K562 (cell line): ENCODE measurements at regions not wholly inside any gene's neighbourhood (a gene's known extent, or its start where the extent isn't known, plus 50 kb on each side); places are given as distances from the start of the nearest gene placed in this dataset.
A peak's percentile ranks its signal among the peaks of the same experiment; 100 is the strongest.

ENCODE experiments used
- ATAC-seq: fragments of 200-7000 bp; cut with Tn5 transposase; 3 replicates; pipeline ENCODE4 v1.9.1; 2020; ENCODE audit warnings: moderate library complexity
- BruUV-seq: library from RNA; stranded (reverse); fragments of 400-500 nt; replicated peaks from 2 replicates; lab custom pipeline; 2021; lab: Mats Ljungman, UMichigan
- CTCF ChIA-PET: fragments of 300-600 bp; formaldehyde crosslinking; extraction: SDS; loops from one replicate; lab custom pipeline; 2021; ENCODE audit warnings: low intra/inter-chr PET ratio; lab: Yijun Ruan, JAX
- POLR2A ChIA-PET: fragments of 300-600, 350-650 bp; sonication (Branson Sonifier 250); formaldehyde crosslinking; extraction: SDS; loops from one replicate; lab custom pipeline; 2021; ENCODE audit warnings: antibody characterized with exemption, inconsistent platforms; lab: Yijun Ruan, JAX
- DNase-seq, 4 experiments: peaks; one replicate each; pipeline versions ENCODE4 v3.0.0 to v3.0.0-alpha.2; 2011 to 2018; ENCODE audit warnings: low spot score in 3 of 4, mixed read lengths in 3 of 4; ENCODE audit errors: extremely low read depth in 1 of 4
- FAIRE-seq: peaks from 2 replicates; lab custom pipeline; 2011; peaks lifted over from hg19 to GRCh38; lab: Jason Lieb, UNC
- H2AFZ ChIP-seq: 2 replicates; pipeline ENCODE4 v1.6.0; 2011; ENCODE audit warnings: low read depth, low read length, control low read depth, inconsistent platforms
- H3K27ac ChIP-seq: fragments of 200-600 bp; 3 replicates; pipeline ENCODE4 v1.8.0; 2011; ENCODE audit warnings: low read depth, mild to moderate bottlenecking, control low read depth, inconsistent platforms, low read length, moderate library complexity, mixed read lengths; ENCODE audit errors: extremely low read depth
- H3K27me3 ChIP-seq, 2 experiments: fragments of 300-600 bp in 1 of 2; 2 replicates in 1 of 2; 3 replicates in 1 of 2; pipeline versions ENCODE4 v1.6.0 to v1.8.0; 2011; ENCODE audit warnings: inconsistent platforms in 2 of 2, low read length in 2 of 2, mild to moderate bottlenecking in 1 of 2, mixed read lengths in 1 of 2, moderate library complexity in 1 of 2; ENCODE audit not compliant: control insufficient read depth in 2 of 2, insufficient read depth in 2 of 2
- H3K36me3 ChIP-seq: fragments of 300-600 bp; 3 replicates; pipeline ENCODE4 v1.8.0; 2011; ENCODE audit warnings: mild to moderate bottlenecking, low read length, inconsistent platforms; ENCODE audit not compliant: control insufficient read depth, insufficient read depth
- H3K4me1 ChIP-seq, 2 experiments: fragments of 200-600 bp in 1 of 2; replicated peaks in 1 of 2; 2 replicates in 1 of 2; 3 replicates in 1 of 2; pipeline versions ENCODE4 v1.5.1 to v1.8.0; 2011; ENCODE audit warnings: inconsistent platforms in 2 of 2, low read length in 2 of 2, mild to moderate bottlenecking in 1 of 2, mixed read lengths in 1 of 2, moderate library complexity in 1 of 2; ENCODE audit not compliant: control insufficient read depth in 2 of 2, insufficient read depth in 2 of 2
- H3K4me2 ChIP-seq: 2 replicates; pipeline ENCODE4 v1.6.1; 2011; ENCODE audit warnings: low read length, control low read depth, inconsistent platforms, mixed read lengths; ENCODE audit not compliant: insufficient read depth
- H3K4me3 ChIP-seq: fragments of 200-600 bp; sonication (generic), shearing (Covaris generic); 2 replicates; pipeline ENCODE4 v1.5.1; 2016; ENCODE audit warnings: control low read depth, inconsistent platforms
- H3K79me2 ChIP-seq: fragments of 200-600 bp; 3 replicates; pipeline ENCODE4 v1.8.0; 2011; ENCODE audit warnings: low read length, inconsistent platforms; ENCODE audit not compliant: control insufficient read depth, insufficient read depth
- H3K9ac ChIP-seq, 2 experiments: 2 replicates each; pipeline versions ENCODE4 v1.6.0 to v1.6.1; 2011; ENCODE audit warnings: low read depth in 2 of 2, low read length in 2 of 2, control low read depth in 1 of 2, inconsistent platforms in 1 of 2, mild to moderate bottlenecking in 1 of 2, mixed read lengths in 1 of 2; ENCODE audit not compliant: insufficient read depth in 1 of 2
- H3K9me1 ChIP-seq: one replicate; pipeline ENCODE4 v1.6.0; 2011; ENCODE audit warnings: inconsistent platforms, mild to moderate bottlenecking, low read length, moderate library complexity; ENCODE audit not compliant: control insufficient read depth, insufficient read depth
- H3K9me3 ChIP-seq: replicated peaks from 2 replicates; pipeline ENCODE4 v1.5.1; 2011; ENCODE audit warnings: low read depth, low read length, inconsistent platforms; ENCODE audit not compliant: control insufficient read depth, insufficient read depth
- H4K20me1 ChIP-seq: replicated peaks from 2 replicates; pipeline ENCODE4 v1.6.1; 2011; ENCODE audit warnings: low read length, inconsistent platforms, mixed read lengths; ENCODE audit not compliant: control insufficient read depth, insufficient read depth
- ARID1B ChIP-seq: fragments of 450-650 bp; IDR thresholded peaks from 2 replicates; pipeline ENCODE4 v1.6.1; 2016; ENCODE audit warnings: antibody characterized with exemption, mild to moderate bottlenecking, inconsistent platforms
- BMI1 ChIP-seq: fragments of 150-350 bp; IDR thresholded peaks from 2 replicates; pipeline ENCODE4 v1.6.1; 2014; ENCODE audit warnings: low read length
- BRD9 ChIP-seq: fragments of 450-650 bp; IDR thresholded peaks from 2 replicates; pipeline ENCODE4 v1.6.1; 2018; ENCODE audit warnings: low read depth; ENCODE audit not compliant: partially characterized antibody
- C11orf30 ChIP-seq: fragments of 450-650 bp; IDR thresholded peaks from 2 replicates; pipeline ENCODE4 v1.6.1; 2016; ENCODE audit warnings: low read depth, mild to moderate bottlenecking
- CREBBP ChIP-seq: IDR thresholded peaks from one replicate; pipeline ENCODE4 v1.6.1; 2012; ENCODE audit warnings: low read depth, mild to moderate bottlenecking, control low read depth, inconsistent platforms, low read length
- FOXK2 ChIP-seq, 2 experiments: fragments of 450-650 bp; IDR thresholded peaks in 1 of 2; conservative IDR thresholded peaks in 1 of 2; 2 replicates each; pipeline ENCODE4 v1.6.1; 2016; ENCODE audit warnings: low read depth in 2 of 2, mild to moderate bottlenecking in 1 of 2
- GATAD2B ChIP-seq: fragments of 450-650 bp; IDR thresholded peaks from 2 replicates; pipeline ENCODE4 v1.6.1; 2017; ENCODE audit warnings: mild to moderate bottlenecking, borderline replicate concordance
- HLTF ChIP-seq: fragments of 450-650 bp; IDR thresholded peaks from 2 replicates; pipeline ENCODE4 v1.6.1; 2016
- JUND ChIP-seq, 2 experiments: IDR thresholded peaks; 2 replicates in 1 of 2; 3 replicates in 1 of 2; pipeline ENCODE4 v1.6.1; 2011; ENCODE audit warnings: borderline replicate concordance in 2 of 2, low read depth in 2 of 2, low read length in 2 of 2, improper control_type of control experiment in 1 of 2, missing biosample characterization in 1 of 2, missing genetic modification characterization in 1 of 2, missing genetic modification reagents in 1 of 2
- MAFG ChIP-seq: fragments of 450-650 bp; conservative IDR thresholded peaks from 2 replicates; pipeline ENCODE4 v1.6.1; 2016; ENCODE audit warnings: missing genetic modification characterization, missing compliant biosample characterization
- MED1 ChIP-seq: sonication (generic); formaldehyde crosslinking; IDR thresholded peaks from 2 replicates; pipeline ENCODE4 v1.8.1; 2023; ENCODE audit warnings: missing genetic modification reagents, borderline replicate concordance
- MTA3 ChIP-seq: fragments of 450-650 bp; formaldehyde crosslinking; IDR thresholded peaks from 2 replicates; pipeline ENCODE4 v1.6.1; 2017; ENCODE audit warnings: mild to moderate bottlenecking, borderline replicate concordance
- NFE2 ChIP-seq: IDR thresholded peaks from 2 replicates; pipeline ENCODE4 v1.6.1; 2014; ENCODE audit warnings: antibody characterized with exemption, low read depth
- POLR2H ChIP-seq: IDR thresholded peaks from 2 replicates; pipeline ENCODE4 v1.6.1; 2016; ENCODE audit warnings: missing genetic modification characterization, low read depth, mild to moderate bottlenecking, control low read depth, missing compliant biosample characterization, moderate library complexity
- POU5F1 ChIP-seq: fragments of 150-350 bp; IDR thresholded peaks from 2 replicates; pipeline ENCODE4 v1.6.1; 2014; ENCODE audit warnings: borderline replicate concordance, low read length, low read depth, mild to moderate bottlenecking; ENCODE audit not compliant: partially characterized antibody
- RUNX1 ChIP-seq: sonication (generic); IDR thresholded peaks from 2 replicates; pipeline ENCODE4 v1.6.1; 2016; ENCODE audit warnings: antibody characterized with exemption, low read depth
- TOE1 ChIP-seq, 2 experiments: fragments of 450-650 bp in 1 of 2; sonication (generic) in 1 of 2; formaldehyde crosslinking in 1 of 2; IDR thresholded peaks; 2 replicates each; pipeline versions ENCODE4 v1.7.1 to v1.8.0; 2016 to 2022; ENCODE audit warnings: borderline replicate concordance in 2 of 2, mild to moderate bottlenecking in 2 of 2, antibody characterized with exemption in 1 of 2, inconsistent platforms in 1 of 2, low read depth in 1 of 2, missing genetic modification reagents in 1 of 2, moderate library complexity in 1 of 2
- ZNF124 ChIP-seq: sonication (generic); formaldehyde crosslinking; IDR thresholded peaks from 2 replicates; pipeline ENCODE4 v1.8.1; 2022; ENCODE audit warnings: missing genetic modification reagents
- ZNF316 ChIP-seq: fragments of 450-650 bp; IDR thresholded peaks from 2 replicates; pipeline ENCODE4 v1.6.1; 2016
- ZNF589 ChIP-seq: fragments of 200-800 bp; sonication (Bioruptor generic); IDR thresholded peaks from 2 replicates; pipeline ENCODE4 v1.6.1; 2016; ENCODE audit warnings: low read depth, missing genetic modification characterization, missing compliant biosample characterization
- WGBS: fragments of 100-300 bp; shearing (Covaris generic); methylation state at CpG from one replicate; pipeline ENCODE4 v1.1.6; 2016; ENCODE audit warnings: low coverage, mixed read lengths; ENCODE audit not compliant: insufficient coverage; ENCODE audit errors: missing lambda C conversion rate; 5-methylcytosine and 5-hydroxymethylcytosine counted together
- in situ Hi-C: fragments of 300-500 bp; cut with MboI; formaldehyde crosslinking; loops from 4 replicates; pipeline ENCODE4 v1.15.0; 2018; ENCODE audit warnings: inconsistent platforms, mixed read lengths
- intact Hi-C: fragments of 100-400 bp; cut with micrococcal nuclease; formaldehyde crosslinking; loops from 2 replicates; pipeline ENCODE4 v1.14.2; 2022
- TF ChIP-seq, protein P1 (sequence below): fragments of 450-650 bp; formaldehyde crosslinking; IDR thresholded peaks from 2 replicates; pipeline ENCODE4 v1.4.0; 2020; ENCODE audit warnings: mild to moderate bottlenecking
- TF ChIP-seq, protein P2 (sequence below): fragments of 250-450 bp; sonication (Bioruptor Pico); IDR thresholded peaks from 2 replicates; pipeline ENCODE4 v1.8.0; 2021; ENCODE audit warnings: moderate library complexity, mild to moderate bottlenecking, inconsistent platforms
- TF ChIP-seq, protein P3 (sequence below): fragments of 450-650 bp; conservative IDR thresholded peaks from 2 replicates; pipeline ENCODE4 v1.6.1; 2016; ENCODE audit warnings: missing genetic modification characterization, low read depth, mild to moderate bottlenecking, control low read depth, missing compliant biosample characterization

DNA sequence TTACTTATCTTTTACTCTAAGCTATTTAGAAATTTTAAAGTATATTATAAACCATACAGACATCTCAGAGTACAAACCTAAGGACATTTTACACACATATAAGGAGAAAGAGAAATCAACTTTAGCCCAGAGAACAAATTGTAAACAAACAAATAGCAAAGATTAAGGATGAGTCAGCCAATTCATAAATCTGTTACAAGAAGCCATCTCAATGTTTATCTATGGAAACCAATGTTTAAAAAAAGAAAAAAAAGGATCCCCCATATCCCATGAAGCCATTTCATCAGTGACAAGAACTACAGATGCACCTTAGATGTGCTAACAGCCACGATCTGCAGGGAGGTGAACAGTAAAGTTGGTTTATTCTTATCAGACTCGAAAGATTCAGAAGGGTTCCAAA, 437.1 kb downstream of the SHQ1 start:
- no peak for ATAC-seq
- no peak overlapping the region for H3K27ac ChIP-seq
- POLR2A ChIA-PET: no interaction called here
- H3K9me1 ChIP-seq: no peaks in the 10 kb centered on the region
- intact Hi-C loops (no loop called here), in situ Hi-C loops (no loop called here)
- 11% methylated on average over 2 of the region's 2 CpGs for WGBS
- no TSS peak for BruUV-seq
- no peak for DNase-seq
- H3K27me3 ChIP-seq: no peaks in the 10 kb centered on the region
- H2AFZ ChIP-seq: no peak overlapping the region
- peaks cover 2% of the 10 kb centered on the region; the same call in 1 of the 3 replicates for H3K36me3 ChIP-seq
- CTCF ChIA-PET: no interaction called here
- FAIRE-seq: no peak
- no peaks in the 10 kb centered on the region for H3K9me3 ChIP-seq
- no peak overlapping the region; the same call in 1 of the 2 replicates for H3K4me2 ChIP-seq
- peaks cover 100% of the 10 kb centered on the region for H3K79me2 ChIP-seq
- peaks cover 85% of the 10 kb centered on the region for H4K20me1 ChIP-seq
- peaks cover 3 to 40% of the 10 kb centered on the region in 2 experiments; a peak in 4 of 5 replicates for H3K4me1 ChIP-seq
- H3K4me3 ChIP-seq: no peak overlapping the region
- H3K9ac ChIP-seq: no peak overlapping the region
- TF ChIP-seq GATAD2B (no peak), MTA3 (no peak), TOE1 (IDR thresholded peaks at IDR 0.05; ENCODE audit: borderline replicate concordance) (no peak), TOE1 (CRISPR knock-in tag; IDR thresholded peaks at IDR 0.05; ENCODE audit: borderline replicate concordance, low read depth) (no peak), ZNF589 (CRISPR knock-in tag) (no peak), C11orf30 (peak; percentile 79), JUND (IDR thresholded peaks at IDR 0.05; ENCODE audit: borderline replicate concordance, low read depth, low read length) (peak; percentile 12; the same call in 1 of the 2 replicates), JUND (tag; IDR thresholded peaks at IDR 0.05; ENCODE audit: borderline replicate concordance, low read depth, low read length) (no peak), POU5F1 (no peak), CREBBP (no peak), ARID1B (0 out of 2 replicates have a peak, but pooled peaks have one; percentile 9), ZNF124 (CRISPR knock-in tag) (no peak), ZNF316 (peak; percentile 87), MAFG (peak; percentile 67), MED1 (no peak), RUNX1 (no peak), BMI1 (no peak), NFE2 (0 out of 2 replicates have a peak, but pooled peaks have one; percentile 15), POLR2H (tag) (no peak), HLTF (no peak), BRD9 (no peak), FOXK2 (conservative IDR thresholded peaks at IDR 0.05 in 1 of 2, IDR thresholded peaks at IDR 0.05 in 1 of 2; ENCODE audit: low read depth in 2 of 2) (no peak)
- TF ChIP-seq, protein P1, sequence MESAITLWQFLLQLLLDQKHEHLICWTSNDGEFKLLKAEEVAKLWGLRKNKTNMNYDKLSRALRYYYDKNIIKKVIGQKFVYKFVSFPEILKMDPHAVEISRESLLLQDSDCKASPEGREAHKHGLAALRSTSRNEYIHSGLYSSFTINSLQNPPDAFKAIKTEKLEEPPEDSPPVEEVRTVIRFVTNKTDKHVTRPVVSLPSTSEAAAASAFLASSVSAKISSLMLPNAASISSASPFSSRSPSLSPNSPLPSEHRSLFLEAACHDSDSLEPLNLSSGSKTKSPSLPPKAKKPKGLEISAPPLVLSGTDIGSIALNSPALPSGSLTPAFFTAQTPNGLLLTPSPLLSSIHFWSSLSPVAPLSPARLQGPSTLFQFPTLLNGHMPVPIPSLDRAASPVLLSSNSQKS (CRISPR knock-in tag): no peak
- TF ChIP-seq, protein P2, sequence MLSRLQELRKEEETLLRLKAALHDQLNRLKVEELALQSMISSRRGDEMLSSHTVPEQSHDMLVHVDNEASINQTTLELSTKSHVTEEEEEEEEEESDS: no peak
- TF ChIP-seq, protein P3, sequence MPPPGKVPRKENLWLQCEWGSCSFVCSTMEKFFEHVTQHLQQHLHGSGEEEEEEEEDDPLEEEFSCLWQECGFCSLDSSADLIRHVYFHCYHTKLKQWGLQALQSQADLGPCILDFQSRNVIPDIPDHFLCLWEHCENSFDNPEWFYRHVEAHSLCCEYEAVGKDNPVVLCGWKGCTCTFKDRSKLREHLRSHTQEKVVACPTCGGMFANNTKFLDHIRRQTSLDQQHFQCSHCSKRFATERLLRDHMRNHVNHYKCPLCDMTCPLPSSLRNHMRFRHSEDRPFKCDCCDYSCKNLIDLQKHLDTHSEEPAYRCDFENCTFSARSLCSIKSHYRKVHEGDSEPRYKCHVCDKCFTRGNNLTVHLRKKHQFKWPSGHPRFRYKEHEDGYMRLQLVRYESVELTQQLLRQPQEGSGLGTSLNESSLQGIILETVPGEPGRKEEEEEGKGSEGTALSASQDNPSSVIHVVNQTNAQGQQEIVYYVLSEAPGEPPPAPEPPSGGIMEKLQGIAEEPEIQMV (tag): no peak
